ENCODE measurements at regions not wholly inside any gene's neighbourhood (a gene's known extent, or its start where the extent isn't known, plus 50 kb on each side); places are given as distances from the start of the nearest gene placed in this dataset.

DNA sequence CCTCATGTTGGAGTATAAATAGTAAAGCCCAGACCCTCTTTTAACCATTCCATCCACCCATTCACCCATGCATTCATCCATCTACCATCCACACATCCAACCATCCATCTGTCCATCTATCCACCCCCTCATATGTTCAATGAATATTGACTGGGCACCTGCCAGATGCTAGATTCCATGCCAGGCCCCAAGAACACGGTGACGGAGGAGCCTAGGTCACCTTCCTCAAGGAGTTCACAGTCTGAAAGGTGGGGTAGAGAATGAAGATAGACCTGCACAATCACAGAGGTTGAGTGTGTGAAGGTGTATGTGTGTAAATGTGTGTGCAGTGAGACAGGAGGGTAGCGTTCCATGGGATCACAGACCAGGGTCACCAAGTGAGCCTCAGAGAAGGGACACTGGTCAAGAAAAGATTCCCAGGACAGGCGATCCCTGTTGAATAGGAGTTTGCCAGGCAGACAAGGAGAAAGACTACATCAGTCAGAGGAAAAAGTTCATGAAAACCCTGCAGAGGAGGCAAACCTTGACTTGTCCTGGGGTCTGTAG, 287.2 kb downstream of the CYP26B1 start:
- no peaks in the 10 kb centered on the region for H3K4me1 Mint-ChIP-seq (ENCODE audit: unreplicated experiment)
- H3K27me3 Mint-ChIP-seq (ENCODE audit: unreplicated experiment) = peaks cover 15% of the 10 kb centered on the region
- H3K27ac Mint-ChIP-seq (ENCODE audit: unreplicated experiment) = no peak overlapping the region
- TF ChIP-seq CTCF (IDR thresholded peaks at IDR 0.05) = no peak
- H3K36me3 Mint-ChIP-seq (ENCODE audit: unreplicated experiment) = no peaks in the 10 kb centered on the region
- peaks cover 6% of the 10 kb centered on the region for H3K9me3 Mint-ChIP-seq (ENCODE audit: unreplicated experiment)
- no peak for DNase-seq (ENCODE audit: extremely low spot score, unreplicated experiment)
- H3K4me3 Mint-ChIP-seq (ENCODE audit: unreplicated experiment) = no peak overlapping the region

DNA sequence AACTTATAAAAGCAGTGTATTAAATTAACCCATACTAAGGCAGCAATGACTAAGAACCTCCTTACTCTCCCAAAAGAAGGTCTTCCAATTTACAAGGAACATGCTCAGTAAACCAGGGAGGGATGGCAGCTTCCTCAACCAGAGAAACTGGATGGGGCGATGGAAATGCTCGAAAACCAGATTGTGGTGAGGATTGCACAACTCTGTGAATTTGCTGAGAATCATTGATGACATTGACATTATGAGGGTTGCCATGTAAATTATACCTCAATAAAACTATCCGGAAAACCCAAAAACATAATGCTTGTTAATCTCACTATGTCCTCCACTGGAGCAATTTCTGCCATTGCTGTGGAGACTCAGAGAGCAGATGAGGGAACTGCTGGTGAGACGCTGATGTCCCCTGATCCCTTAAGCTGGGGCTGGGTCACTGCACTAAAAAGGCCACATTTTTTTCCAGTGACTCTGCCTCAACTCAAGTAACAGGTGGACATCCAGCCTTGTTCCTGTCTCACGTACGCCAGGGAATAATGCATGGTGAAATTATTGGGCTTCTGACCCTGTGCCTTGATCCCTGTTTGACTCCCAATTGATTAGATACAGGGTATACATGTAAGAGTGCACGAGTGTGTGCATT, 288.3 kb downstream of the CYP26B1 start:
- no peaks in the 10 kb centered on the region for H3K36me3 Mint-ChIP-seq (ENCODE audit: unreplicated experiment)
- peaks cover 7% of the 10 kb centered on the region for H3K9me3 Mint-ChIP-seq (ENCODE audit: unreplicated experiment)
- H3K4me1 Mint-ChIP-seq (ENCODE audit: unreplicated experiment) = no peaks in the 10 kb centered on the region
- no peak overlapping the region for H3K27ac Mint-ChIP-seq (ENCODE audit: unreplicated experiment)
- peaks cover 13% of the 10 kb centered on the region for H3K27me3 Mint-ChIP-seq (ENCODE audit: unreplicated experiment)
- H3K4me3 Mint-ChIP-seq (ENCODE audit: unreplicated experiment) = no peak overlapping the region
- DNase-seq (ENCODE audit: extremely low spot score, unreplicated experiment) = no peak
- TF ChIP-seq CTCF (IDR thresholded peaks at IDR 0.05) = no peak

DNA sequence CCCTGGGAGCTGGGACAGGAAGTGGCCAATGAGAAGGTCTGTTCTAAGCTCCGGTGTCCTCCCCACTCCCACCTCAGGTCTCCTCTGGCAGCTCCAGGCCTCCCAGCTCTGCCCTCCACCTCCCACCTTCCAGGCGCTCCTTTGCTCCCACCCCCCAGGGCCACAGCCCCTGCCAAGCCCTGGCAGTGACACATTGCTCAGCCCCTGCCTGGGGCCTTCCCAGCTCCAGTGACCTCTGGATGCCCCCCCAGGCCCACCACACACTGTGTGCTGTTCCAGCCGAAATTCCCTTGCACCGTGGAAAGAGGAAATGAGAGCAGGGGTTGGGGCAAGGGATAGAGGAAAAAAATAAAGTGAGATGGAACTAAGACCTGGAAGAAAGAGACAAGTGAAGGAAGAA, 289.6 kb downstream of the CYP26B1 start:
- Mint-ChIP-seq H3K9me3 (ENCODE audit: unreplicated experiment) (peaks cover 7% of the 10 kb centered on the region), H3K27ac (ENCODE audit: unreplicated experiment) (no peak overlapping the region), H3K36me3 (ENCODE audit: unreplicated experiment) (no peaks in the 10 kb centered on the region), H3K4me1 (ENCODE audit: unreplicated experiment) (no peaks in the 10 kb centered on the region), H3K4me3 (ENCODE audit: unreplicated experiment) (no peak overlapping the region), H3K27me3 (ENCODE audit: unreplicated experiment) (peaks cover 13% of the 10 kb centered on the region)
- no peak for TF ChIP-seq CTCF (IDR thresholded peaks at IDR 0.05)
- no peak for DNase-seq (ENCODE audit: extremely low spot score, unreplicated experiment)

GRCh38 chr2:71857636-71858035, 290.0 kb downstream of the CYP26B1 start:
- no peaks in the 10 kb centered on the region for H3K36me3 Mint-ChIP-seq (ENCODE audit: unreplicated experiment)
- H3K27ac Mint-ChIP-seq (ENCODE audit: unreplicated experiment) = no peak overlapping the region
- H3K27me3 Mint-ChIP-seq (ENCODE audit: unreplicated experiment) = peaks cover 13% of the 10 kb centered on the region
- TF ChIP-seq CTCF (IDR thresholded peaks at IDR 0.05) = no peak
- peaks cover 7% of the 10 kb centered on the region for H3K9me3 Mint-ChIP-seq (ENCODE audit: unreplicated experiment)
- no peak overlapping the region for H3K4me3 Mint-ChIP-seq (ENCODE audit: unreplicated experiment)
- no peaks in the 10 kb centered on the region for H3K4me1 Mint-ChIP-seq (ENCODE audit: unreplicated experiment)
- DNase-seq (ENCODE audit: extremely low spot score, unreplicated experiment) = no peak

DNA sequence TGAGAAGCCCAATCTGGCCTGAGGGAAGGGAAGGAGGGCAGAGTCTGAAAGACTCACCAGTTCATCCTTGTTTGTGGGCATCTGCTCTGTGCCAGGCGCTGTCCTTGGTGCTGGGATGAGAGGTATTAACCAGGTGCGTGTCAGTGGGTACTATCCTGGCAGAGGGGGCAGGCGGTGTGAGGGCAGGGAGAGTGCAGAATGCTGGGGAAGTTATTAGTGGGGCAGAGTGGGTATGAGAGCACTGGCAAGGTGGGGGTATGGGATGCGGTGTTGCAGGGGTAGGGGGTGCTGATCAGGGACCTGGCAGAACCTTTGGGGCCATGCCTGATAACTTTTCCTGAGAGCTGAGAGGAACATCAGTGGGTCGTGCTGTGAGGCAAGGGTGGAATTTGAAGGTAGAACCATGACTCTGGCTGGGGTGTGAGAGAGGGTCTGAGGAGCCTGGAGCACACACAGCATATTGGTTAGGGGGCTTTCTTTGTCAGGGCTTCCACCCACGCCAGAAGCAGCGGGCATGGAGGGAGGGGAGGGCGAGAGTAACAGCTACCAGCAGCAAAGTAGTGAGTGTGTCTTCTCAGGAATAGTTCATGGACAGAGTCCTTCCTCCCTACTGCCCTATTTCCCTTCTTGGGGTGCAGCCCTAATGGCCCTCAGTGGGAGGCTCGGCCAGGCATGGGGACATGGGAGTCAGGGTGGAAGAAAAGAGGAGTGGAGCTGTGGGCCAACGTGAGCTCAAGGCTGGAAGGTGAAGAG, 290.7 kb downstream of the CYP26B1 start:
- Mint-ChIP-seq H3K27ac (ENCODE audit: unreplicated experiment) (no peak overlapping the region), H3K4me1 (ENCODE audit: unreplicated experiment) (peaks cover 3% of the 10 kb centered on the region), H3K27me3 (ENCODE audit: unreplicated experiment) (peaks cover 11% of the 10 kb centered on the region), H3K9me3 (ENCODE audit: unreplicated experiment) (peaks cover 7% of the 10 kb centered on the region), H3K4me3 (ENCODE audit: unreplicated experiment) (no peak overlapping the region), H3K36me3 (ENCODE audit: unreplicated experiment) (no peaks in the 10 kb centered on the region)
- DNase-seq (ENCODE audit: extremely low spot score, unreplicated experiment) = no peak
- no peak for TF ChIP-seq CTCF (IDR thresholded peaks at IDR 0.05)

Data from osteocyte (in vitro differentiated cells).